H54 (cell line): ENCODE measurements at regions not wholly inside any gene's neighbourhood (a gene's known extent, or its start where the extent isn't known, plus 50 kb on each side); places are given as distances from the start of the nearest gene placed in this dataset.

Experiments
- DNase-seq: peaks from one replicate; pipeline ENCODE4 v3.0.0; 2011; ENCODE audit warnings: low spot score, mixed read lengths; ENCODE audit not compliant: insufficient read length
- FAIRE-seq: peaks from 3 replicates; lab custom pipeline; 2011; peaks lifted over from hg19 to GRCh38; lab: Jason Lieb, UNC
- POLR2A ChIP-seq: IDR thresholded peaks from 2 replicates; pipeline ENCODE4 v1.6.1; 2011; ENCODE audit warnings: low read depth, mild to moderate bottlenecking, low read length

- TF ChIP-seq POLR2A, result no peak
- DNase-seq, result no peak
Observed at GRCh38 chr20:50251383-50251748, 60.7 kb downstream of the CEBPB start.

GRCh38 chr20:50251992-50252511 is 61.4 kb downstream of the CEBPB start:
- FAIRE-seq (no peak), DNase-seq (peak; percentile 58)
- no peak for TF ChIP-seq POLR2A

More at GRCh38 chr20:50251383-50251748, 60.7 kb downstream of the CEBPB start:
- FAIRE-seq, result no peak

DNA sequence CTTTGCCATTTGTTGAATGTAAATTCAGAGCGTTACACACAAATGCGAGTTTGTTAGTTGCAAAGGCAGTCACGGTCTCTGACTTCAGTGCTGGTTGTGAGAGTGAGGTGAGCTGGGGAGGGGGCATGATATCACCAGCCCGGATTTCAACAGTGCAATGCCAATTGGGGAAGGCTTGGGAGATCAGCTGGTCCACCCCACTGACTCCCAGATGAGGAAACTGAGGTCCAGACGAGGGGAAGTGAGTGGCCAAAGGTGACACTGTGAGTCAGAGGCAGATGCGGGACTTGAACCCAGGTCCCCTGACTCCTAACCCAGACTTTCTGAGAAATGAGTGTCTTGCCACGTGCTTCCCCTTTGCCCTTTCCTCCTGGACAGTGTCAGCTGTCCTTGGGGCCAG is 62.1 kb downstream of the CEBPB start:
- DNase-seq (no peak), FAIRE-seq (no peak)
- no peak for TF ChIP-seq POLR2A

DNA sequence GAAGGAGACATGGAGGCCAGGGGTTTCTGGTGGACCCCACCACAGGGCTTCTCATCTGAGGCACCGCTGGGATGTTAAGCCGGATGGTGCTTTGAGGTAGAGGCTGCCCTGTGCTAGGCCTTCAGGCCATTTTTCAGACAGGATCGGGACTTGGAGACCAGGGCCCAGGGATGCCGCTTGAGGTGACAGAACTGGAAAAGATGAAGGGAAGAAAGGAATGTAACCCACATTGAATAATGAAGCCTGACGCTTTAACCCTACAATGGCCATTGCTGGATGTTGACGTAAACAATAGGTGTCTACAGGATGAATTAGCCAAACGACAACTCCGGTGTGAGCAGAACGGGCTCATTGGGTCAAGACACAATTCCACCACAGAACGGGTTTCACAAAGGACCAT is 62.5 kb downstream of the CEBPB start:
- TF ChIP-seq POLR2A, result no peak
- DNase-seq (no peak), FAIRE-seq (no peak)

GRCh38 chr20:50254466-50255079 is 63.9 kb downstream of the CEBPB start:
- no peak for TF ChIP-seq POLR2A
- no peak for FAIRE-seq
- no peak for DNase-seq

DNA sequence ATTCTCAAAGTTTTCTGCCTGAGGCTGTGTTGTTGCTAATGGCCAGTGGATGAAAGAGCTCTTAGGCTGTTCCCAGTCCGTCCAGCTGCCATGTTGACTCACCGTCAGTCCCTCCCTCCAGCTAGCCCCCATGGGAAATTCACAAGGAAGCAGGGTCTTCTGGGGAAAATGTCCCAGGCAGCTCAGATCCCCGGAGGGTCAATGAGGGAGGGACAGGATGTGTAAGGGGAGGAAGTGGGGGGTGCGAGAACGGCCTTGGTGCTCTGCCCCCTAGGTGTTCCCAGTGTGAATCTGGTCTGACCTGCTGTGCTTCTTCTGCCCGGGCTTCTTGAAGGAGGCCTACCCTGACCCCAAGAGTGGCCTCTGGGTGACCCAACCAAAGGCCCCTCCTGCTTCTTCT is 65.9 kb downstream of the CEBPB start:
- FAIRE-seq, result no peak
- no peak for TF ChIP-seq POLR2A
- DNase-seq, result no peak

DNA sequence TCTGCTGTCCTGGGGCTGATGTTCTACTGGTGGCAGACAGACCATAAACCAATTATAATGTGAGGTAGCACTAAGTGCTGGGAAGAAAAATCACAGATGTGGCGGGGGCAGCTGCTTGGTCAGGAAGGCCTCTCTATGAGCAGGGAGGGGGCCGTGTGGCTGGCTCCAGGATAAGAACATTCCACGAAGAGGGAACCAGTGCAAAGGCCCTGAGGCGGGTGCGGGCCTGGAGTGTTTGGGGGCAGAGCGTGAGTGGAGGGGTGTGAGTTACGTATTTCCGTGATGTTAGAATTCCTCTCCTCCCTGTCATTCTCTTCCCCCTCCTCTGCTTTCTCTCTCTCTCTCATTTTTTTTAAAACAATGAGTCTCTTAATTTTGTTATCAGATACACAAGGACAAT is 67.2 kb downstream of the CEBPB start:
- DNase-seq (no peak), FAIRE-seq (no peak)
- no peak for TF ChIP-seq POLR2A

GRCh38 chr20:50258790-50259483 is 68.3 kb downstream of the CEBPB start:
- no peak for DNase-seq
- FAIRE-seq, result no peak
- TF ChIP-seq POLR2A, result no peak

DNA sequence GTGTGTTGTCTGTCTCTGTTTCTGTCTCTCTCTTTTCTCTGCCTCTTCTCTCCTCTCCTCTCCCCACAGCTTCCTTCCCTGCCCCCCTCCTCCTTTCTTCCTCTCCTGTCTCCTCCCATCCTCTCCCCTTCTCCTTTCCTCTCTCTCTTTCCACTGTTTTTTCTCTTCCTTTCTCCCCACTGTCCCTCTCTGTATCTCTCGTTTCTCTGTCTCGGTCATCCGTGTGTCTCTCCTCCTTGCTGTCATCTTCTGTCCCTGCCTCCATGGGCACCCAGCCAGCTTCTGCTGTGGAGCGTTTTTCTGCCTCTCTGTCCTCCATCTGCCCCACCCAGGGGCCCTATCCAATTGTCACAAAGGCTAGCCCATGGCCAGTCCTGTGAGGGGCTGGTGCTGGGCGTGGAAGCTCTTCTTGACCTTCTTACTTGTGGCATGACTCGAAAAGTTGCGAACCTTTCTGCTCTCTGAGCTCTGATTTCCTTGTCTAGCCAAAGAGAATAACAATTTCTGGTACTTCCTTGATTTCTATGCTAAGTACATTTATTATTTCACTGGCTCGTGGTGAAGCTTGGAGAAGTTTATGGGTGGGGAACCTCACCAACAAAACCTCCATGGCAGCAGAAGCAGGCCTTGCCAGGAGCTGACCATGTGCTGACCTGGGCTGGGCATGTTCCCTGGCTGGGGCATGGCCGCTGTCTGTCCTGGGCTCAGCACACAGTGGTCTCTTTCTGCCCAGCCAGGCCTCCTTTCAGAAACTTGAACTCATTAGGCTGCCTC is 69.3 kb downstream of the CEBPB start:
- FAIRE-seq (no peak), DNase-seq (no peak)
- TF ChIP-seq POLR2A, result no peak

DNA sequence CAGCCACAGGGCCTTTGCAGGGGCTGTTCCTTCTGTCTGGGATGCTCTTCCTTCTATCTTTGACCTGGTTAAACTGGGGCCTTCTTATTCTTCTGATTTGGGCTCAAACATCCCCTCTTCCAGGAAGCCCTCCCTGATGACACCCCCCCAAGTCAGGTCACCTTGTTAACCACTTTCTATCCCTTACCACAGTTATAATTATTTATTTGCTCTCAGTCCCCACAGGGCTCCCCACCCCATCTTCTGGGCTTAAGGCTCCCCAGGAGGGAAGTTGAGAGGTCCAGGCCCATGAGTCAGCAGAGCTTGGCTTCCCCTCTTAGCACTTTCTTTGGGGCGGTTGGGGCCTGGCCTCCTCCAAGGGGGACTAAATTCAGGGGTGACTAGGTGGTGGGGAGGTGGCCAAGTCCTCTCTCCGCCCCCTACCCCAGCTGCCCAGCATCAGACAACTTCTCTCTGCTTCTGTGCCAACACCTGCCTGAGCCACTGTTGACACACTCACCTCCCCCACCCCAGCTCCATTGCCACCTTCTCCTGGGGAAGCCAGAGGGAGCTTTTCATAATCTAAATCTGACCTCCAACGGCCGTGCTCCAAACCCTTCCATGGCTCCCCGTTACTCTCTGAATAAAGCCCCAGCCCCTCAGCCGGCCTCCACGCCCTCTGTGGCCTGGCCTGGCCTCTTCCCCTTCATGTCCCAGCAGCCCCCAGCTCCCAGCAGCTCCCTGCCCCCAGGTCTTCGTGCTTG is 70.0 kb downstream of the CEBPB start:
- DNase-seq (no peak), FAIRE-seq (no peak)
- TF ChIP-seq POLR2A, result no peak

DNA sequence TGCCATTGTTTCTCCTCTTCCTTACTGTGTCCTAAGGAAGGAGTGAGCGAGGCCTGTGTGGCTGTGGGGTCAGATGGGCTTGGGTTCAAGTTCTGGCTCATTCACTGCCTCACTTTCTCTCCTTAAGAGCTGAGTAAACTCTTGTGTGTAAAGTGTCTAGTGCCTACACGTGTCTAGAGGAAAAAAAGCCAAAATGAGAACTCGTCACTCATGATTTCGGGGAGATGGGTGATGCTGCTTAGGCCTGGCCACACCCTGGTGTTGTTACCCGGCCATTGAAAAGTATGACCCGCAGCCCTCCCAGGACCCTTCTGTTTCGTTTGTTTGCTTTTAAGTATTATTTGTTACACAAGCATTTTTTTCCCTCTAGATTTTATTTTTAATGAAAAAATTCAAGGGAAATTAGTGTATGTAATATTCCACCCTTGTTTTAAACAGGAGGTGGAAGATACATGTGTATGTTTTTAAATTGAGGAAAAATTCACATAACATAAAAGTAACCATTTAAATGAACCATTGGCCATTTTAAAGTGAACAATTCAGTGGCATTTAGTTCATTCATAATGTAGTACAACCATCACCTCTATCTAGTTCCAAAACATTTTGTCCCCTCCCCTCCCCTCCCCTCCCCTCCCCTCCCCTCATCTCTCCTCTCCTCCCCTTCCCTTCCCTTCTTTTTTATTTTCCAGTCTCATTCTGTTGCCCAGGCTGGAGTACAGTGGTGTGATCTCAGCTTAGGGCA is 71.0 kb downstream of the CEBPB start:
- TF ChIP-seq POLR2A, result no peak
- DNase-seq (no peak), FAIRE-seq (no peak)

GRCh38 chr20:50263831-50264230 is 73.2 kb downstream of the CEBPB start:
- no peak for FAIRE-seq
- no peak for DNase-seq

More at GRCh38 chr20:50263831-50264230, 73.2 kb downstream of the CEBPB start:
- TF ChIP-seq POLR2A, result no peak
